OCI-LY7 (cell line): ENCODE measurements at regions not wholly inside any gene's neighbourhood (a gene's known extent, or its start where the extent isn't known, plus 50 kb on each side); places are given as distances from the start of the nearest gene placed in this dataset.

Experiments used
- EZH2phosphoT487 ChIP-seq: fragments of 200-600 bp; sonication (generic); IDR thresholded peaks from 2 replicates; pipeline ENCODE4 v1.6.1; 2018; ENCODE audit warnings: low read depth, borderline replicate concordance, mild to moderate bottlenecking, mixed run types, antibody characterized with exemption, low read length, moderate library complexity, mixed read lengths
- TF ChIP-seq, protein P1 (sequence below): fragments of 200-600 bp; sonication (generic); conservative IDR thresholded peaks from 2 replicates; pipeline ENCODE4 v1.5.1; 2014; ENCODE audit warnings: mild to moderate bottlenecking, antibody characterized with exemption, low read length, moderate library complexity, mixed read lengths

DNA sequence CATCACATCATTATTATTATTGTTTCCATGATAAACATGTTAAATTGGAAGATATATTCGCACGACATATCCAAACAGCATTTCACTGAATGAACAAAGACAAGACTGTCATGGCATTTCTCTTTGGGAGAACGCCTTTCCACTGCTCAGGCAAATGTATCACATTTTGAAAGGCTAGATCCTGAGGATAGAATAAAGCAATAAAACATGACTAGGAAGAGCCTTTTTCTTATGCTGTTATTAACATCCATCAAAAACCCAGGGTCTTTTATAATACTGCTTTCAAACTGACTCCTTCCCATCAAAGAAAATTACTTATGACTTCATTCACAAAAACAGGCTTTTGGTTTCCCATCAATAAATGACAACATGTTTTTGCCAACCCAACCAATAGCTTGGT lies 630.9 kb downstream of the TMTC2 start:
- TF ChIP-seq, protein P1, sequence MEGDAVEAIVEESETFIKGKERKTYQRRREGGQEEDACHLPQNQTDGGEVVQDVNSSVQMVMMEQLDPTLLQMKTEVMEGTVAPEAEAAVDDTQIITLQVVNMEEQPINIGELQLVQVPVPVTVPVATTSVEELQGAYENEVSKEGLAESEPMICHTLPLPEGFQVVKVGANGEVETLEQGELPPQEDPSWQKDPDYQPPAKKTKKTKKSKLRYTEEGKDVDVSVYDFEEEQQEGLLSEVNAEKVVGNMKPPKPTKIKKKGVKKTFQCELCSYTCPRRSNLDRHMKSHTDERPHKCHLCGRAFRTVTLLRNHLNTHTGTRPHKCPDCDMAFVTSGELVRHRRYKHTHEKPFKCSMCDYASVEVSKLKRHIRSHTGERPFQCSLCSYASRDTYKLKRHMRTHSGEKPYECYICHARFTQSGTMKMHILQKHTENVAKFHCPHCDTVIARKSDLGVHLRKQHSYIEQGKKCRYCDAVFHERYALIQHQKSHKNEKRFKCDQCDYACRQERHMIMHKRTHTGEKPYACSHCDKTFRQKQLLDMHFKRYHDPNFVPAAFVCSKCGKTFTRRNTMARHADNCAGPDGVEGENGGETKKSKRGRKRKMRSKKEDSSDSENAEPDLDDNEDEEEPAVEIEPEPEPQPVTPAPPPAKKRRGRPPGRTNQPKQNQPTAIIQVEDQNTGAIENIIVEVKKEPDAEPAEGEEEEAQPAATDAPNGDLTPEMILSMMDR: no peak
- no peak for TF ChIP-seq EZH2phosphoT487
